ENCODE measurements at regions not wholly inside any gene's neighbourhood (a gene's known extent, or its start where the extent isn't known, plus 50 kb on each side); places are given as distances from the start of the nearest gene placed in this dataset.

DNA sequence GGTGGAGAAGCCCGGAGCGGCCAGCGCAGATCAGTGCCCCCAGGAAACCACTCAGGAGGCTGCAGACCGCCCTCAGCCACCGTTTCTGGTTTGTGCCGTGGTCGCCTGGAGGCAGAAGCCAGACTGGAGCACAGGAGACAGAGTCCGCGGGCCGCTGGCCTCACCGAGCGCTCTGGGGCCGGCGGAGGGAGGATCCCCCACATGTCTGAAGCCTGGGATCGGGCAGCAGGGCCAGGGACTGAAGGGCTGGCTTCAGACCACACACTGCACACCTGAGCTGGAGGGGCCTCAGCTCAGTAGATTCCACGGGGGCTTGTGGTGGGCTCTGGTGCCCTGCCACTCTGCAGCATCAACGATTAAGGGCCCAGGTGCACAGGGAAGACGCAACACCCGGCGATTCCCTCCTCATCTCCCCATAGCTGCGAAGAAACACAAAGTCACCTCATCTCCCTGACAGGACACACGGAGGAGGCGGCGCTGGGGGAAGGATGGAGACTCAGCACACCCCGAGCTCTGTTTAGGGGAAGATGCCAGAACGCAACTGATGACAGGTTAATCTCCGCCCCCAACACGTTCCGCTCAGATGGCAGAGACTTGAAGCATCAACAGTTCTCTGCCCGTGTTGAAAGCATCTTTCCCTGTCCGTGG, 408.1 kb downstream of the GALR1 start:
- DNase-seq (ENCODE audit: low read depth in 3 of 3) = no peak

DNA sequence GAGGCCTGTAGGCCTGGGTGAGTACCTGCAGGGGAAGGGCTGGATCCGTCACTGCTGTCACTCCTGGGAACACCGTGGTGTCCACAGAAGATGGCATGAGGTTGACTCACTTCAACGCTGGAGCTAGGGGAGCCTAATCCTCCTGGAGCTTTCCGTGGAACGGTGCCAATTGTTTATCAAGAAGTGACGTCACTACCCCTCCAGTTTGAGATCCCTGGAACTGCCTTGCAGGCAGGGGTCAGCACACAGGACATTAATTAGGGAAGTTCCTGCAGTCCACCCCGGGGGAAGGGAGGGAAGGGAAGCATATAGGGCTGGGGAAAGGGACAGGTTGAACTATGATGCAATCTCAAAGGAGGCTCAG, 408.6 kb downstream of the GALR1 start:
- DNase-seq (ENCODE audit: low read depth in 3 of 3) = no peak

DNA sequence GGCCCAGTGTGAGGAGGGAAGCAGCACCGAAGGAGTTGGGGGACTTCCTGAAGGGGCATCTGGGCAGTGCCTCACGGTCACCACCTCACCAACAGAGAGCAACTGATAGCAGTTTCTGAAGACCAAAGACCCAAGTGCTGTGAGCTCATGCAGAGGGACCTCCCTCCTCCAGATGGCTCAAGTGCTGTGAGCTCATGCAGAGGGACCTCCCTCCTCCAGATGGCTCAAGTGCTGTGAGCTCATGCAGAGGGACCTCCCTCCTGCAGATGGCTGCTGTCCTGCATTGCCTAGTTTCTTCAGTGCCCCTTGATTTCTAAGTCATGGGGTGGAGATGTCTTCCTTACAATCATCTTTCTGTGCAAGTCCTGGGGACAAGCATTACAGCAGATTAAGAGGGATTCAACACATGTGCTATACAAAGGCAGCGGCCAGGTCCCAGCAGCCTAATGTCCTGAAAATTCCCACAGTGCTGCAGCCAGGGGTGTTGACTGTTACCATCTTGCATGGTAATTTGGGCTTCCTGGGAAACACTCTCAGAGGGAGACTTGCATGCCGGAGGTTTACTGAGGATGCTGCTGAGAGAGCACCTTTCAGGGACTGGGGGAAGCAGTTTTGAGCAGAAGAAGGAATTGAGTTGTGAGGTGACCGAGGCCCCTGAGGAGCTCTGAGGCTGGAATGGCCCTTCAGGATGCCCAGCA, 409.3 kb downstream of the GALR1 start:
- DNase-seq (ENCODE audit: low read depth in 3 of 3) = no peak

DNA sequence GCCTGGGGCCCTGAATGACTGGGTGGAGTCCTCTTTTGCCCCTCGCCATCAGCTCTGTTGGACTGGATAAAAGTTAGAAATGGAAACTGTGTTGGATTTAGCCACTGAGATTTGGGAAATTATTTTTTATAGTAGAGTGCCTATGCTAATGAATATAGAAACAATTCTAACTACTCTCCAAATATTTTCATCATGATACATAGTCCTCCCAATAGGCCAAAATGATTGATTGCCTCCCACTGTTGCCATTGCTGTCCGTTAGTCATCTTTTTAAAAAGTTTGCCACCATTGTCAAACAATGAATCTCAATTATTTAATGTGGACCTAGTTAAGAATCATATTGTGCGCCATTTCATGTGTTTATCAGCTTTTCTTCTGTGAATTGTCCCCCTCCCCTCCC, 417.0 kb downstream of the GALR1 start:
- no peak for DNase-seq (ENCODE audit: low read depth in 3 of 3)

DNA sequence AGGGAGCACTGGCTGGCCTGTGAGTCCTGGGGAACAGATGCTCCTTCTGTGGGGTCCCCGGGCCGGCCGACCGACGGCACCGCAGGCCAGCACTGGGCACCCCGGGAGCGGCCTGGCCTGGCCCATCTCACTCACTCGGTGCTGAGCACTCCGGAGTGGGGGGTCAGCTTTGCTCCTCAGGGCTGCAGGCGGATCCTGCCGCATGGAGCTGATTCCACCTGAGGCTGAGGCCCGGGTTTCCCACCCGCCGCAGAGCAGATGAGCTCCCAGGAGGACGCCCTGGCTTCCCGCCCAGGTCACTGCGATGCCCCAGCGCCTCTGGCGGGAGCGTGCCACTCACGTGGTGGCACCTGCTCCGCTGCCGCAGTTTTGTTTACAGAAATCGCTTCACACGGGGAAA, 418.6 kb downstream of the GALR1 start:
- DNase-seq (ENCODE audit: low read depth in 3 of 3) = no peak

DNA sequence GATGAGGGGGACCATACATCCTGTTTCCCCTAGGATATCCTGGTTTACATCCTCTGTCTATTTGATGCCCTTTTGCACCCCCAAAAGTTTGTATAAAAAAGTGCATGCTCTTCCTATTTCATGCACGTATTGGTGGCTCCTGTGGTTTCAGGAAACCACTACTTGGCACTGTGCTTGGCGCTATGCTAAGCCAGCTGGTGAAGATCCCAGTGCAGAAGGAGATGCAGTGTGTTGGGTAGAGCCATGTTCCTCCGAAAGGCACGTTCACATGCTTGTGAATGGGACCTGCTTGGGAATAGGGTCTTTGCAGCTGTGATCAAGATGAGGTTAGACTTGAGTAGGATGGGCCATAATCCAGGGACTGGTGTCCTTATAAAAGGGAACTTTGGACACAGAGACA, 419.7 kb downstream of the GALR1 start:
- no peak for DNase-seq (ENCODE audit: low read depth in 3 of 3)

DNA sequence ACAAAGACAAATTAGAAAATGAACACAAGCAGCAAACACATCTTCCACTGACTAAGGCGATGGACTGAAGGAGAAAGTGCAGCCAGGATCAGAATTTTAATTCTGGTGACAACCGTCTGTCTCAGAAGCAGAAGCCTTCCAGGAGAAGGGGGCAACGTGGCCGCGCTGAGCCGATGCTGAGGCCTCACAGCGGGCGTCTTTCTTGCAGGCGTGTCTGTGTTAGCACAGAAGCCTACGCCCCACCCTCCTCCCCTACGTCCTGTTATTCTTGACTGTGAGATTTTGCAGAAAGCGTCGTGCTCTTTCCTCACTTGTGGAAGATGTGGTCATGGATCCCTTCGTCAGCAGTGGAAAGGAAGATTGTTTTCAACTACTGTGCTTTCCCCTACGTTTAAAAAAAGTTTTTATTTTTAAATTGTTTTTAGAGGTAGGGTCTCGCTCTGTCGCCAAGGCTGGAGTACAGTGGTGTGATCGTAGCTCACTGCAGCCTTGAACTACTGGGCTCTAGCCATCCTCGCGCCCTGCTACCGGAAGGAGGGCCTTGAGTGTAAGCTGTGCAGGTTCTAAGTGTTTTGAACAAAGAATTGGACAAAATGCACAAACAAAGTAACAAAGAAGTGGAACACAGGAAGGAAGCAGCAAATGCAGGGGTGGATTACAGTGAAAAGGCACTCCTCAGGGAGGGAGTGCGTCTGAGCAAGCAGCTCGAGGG, 422.0 kb downstream of the GALR1 start:
- no peak for DNase-seq (ENCODE audit: low read depth in 3 of 3)

DNA sequence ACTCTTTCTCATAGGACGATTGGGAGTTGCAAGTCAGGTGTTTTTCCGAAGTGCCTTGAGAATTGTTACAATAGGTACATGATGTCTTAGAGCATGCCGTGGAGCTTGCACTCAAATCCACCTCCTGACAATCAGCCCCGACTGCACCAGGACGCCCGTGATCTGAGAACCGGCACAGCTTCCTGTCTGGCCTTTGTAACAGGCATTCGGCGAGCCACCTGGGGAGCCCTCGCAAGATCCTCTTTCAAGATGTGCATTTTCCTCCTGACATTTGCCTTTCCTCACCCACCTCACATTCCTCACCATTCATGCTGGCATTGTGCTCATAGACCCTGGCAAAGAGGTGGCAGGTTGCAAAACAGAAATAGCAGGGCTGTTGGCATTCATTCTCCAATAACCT, 427.3 kb downstream of the GALR1 start:
- DNase-seq (ENCODE audit: low read depth in 3 of 3) = no peak

DNA sequence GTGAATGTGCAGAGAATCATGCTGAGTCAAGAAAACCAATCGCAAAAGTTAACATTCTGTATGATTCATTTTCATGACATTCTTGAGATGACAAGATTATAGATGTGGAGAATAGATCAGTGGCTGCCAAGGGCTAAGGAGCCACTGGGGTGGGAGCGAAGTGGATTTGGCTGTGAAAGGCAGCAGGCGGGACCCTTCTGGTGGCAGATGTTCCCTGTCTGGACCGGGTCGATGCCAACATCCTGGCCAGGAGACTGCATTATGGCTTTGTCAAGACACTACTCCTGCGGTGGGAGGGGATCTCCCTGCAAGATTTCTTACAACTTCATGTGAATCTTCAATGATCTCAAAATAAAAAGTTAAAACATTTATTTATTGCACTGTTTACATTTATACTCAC, 427.9 kb downstream of the GALR1 start:
- no peak for DNase-seq (ENCODE audit: low read depth in 3 of 3)

DNA sequence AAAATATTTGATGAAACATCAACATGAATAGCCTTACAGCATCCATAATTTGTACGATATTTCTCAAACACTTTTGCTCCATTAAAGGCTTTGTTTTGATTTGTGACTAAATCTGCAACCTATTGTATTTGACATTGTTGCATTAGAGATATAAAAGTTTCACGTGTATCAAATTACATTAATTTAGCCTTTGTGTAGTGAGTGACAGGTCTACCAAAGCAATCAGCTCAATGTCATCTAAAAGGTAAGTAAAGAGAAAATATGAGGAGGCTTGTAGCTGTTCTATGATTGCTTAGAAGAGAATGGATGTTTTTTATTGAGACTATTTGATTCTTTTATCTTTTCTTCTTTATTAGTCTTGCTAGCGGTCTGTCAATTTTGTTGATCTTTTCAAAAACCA, 430.2 kb downstream of the GALR1 start:
- DNase-seq (ENCODE audit: low read depth in 3 of 3) = no peak

DNA sequence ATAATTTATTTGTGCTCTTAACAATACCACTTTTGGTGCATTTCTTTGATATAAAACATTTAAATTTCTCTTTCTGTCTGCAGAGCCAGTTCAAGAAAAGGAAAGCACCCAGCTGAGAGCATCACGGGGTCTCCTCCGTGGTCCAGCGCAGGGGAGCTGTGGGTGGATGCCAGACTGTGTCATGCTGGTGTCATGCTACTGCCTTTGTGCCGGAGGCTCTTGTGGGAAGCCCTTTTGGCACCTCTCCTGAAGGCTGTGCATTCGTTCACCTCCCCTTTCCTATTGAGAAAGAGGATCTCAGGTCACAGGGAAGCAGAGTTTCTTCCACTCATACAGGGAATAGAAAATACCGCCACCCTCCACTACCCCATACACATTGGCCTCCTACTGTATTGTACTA, 450.4 kb downstream of the GALR1 start:
- no peak for DNase-seq (ENCODE audit: low read depth in 3 of 3)

DNA sequence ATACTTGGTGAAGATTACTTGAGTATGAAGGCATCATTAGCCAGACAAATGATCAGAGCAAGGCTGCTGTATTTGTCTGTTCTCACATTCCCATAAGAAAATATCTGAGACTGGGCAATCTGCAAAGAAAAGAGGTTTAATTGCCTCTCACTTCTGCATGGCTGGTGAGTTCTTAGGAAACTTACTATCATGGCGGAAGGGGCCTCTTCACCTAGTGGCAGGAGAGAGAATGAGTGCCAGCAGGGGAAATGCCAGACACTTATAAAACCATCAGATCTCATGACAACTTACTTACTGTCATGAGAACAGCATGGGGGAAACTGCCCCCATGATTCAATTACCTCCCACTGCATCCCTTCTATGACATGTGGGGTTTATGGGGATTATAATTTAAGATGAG, 452.3 kb downstream of the GALR1 start:
- no peak for DNase-seq (ENCODE audit: low read depth in 3 of 3)

DNA sequence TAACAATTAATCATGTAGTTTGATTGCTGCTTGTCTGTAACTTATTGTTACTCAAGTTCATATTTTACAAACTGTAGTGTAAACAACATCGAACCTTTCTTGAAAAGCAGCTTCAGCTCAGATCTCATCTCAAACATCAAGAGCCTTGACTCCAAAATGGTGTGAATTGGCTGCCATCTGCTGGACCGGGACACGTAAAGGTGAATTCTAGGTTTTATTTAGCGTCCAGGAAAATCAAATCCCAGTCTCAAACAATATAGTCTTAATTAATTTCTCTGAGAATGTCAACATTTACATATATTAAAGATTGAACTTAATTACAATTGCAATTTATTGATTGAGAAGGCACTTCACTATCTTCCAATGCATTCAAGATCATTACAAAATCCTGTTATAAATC, 453.0 kb downstream of the GALR1 start:
- DNase-seq (ENCODE audit: low read depth in 3 of 3) = no peak

DNA sequence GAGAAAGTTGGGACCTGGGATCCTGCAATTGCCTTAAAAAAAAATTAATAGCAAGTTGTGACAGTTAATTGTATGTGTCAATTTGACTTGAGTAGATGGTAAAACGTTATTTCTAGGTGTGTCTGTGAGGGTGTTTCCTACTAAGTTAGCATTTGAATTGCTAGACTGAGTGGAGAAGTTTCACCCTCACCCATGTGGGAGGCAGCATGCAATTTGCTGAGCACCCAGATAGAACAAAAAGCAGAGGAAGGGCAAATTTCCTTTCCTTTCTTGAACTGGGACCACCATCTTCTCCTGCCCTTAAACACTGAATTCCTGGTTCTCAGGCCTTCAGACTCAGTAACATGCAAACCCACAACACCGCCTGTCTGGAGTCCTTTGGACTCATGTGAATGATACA, 455.7 kb downstream of the GALR1 start:
- DNase-seq (ENCODE audit: low read depth in 3 of 3) = no peak

DNA sequence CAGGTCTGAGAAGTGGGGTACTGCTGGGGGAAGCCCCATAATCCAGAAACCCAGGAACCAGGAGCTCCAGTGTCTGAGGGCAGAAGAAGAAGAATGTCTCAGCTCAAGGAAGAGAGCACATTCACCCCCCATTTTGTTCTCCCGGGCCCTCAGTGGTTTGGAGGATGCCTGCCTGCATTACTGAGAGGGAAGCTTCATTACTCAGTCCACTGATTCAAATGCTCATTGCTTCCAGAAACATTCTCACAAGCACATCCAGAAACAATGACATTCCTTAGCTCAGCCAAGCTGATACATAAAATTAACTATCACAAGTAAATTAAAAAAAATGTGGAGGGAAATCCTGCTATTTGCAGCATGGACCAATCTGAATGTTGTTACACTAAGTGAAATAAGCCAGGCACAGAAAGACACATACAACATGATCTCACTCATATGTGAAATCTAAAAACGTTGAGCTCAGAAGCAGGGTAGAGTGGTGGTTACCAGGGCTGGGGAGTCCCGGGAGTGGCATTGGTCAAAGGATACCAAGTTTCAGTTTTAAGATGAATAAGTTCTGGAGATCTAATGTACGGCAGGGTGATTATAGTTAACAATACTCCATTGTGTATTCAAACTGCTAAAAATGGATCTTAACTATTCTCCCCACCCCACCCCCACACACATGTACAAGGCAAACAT, 459.3 kb downstream of the GALR1 start:
- no peak for DNase-seq (ENCODE audit: low read depth in 3 of 3)

DNA sequence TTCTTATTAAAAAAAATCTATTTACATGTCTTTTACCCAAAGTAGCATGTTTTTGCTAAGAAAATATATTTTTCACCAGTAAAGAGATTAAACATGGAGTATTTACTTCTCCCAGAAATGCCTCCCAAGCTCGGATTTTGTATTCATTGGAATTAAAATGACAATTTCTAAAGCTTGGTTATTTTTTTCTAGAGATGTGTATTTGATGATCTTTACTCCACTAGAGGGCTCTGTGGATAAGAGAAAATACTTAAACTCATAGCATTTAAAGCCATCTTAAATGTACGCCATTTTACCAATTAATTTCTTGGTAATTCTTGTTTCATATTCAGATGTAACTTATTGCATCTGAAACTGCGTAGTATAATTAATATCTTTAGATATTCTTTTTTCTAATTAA, 461.4 kb downstream of the GALR1 start:
- DNase-seq (ENCODE audit: low read depth in 3 of 3) = no peak

DNA sequence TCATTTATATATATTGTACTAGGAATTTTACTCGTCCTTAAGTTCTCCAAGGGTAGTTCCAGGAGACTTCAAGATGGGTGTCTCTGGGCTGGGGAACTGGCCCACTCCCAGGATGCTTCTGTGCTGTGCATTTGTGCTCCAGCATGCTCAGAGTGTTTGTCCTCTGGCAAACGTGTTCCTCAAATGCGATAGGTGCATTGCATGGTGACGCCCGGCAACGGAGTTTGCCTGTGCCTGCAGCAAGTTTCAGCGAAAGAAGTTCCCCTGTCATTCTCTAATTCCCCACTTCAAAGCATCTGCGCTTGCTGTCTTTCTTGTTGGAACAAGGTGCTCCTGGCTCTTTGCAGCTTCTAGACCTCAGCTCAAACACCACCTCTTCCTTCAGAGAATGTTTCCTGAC, 465.1 kb downstream of the GALR1 start:
- DNase-seq (ENCODE audit: low read depth in 3 of 3) = no peak

DNA sequence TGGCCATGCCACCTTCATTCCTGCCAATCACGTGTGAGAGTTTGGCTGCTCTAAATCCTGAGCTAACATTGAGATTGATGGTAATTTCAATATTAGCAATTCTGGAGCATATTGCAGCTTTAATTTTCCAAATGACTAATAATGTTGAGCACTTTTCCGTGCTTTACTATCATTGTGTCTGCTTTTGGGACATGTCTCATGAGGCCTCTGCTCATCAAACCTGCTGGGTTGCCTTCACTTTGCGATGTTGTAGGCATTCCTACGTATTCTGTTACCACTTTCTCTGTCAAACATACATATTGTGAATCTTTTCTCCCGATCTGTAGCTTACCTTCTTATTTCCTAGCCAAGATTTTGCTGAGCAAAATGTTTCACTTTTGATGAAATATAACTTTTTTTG, 466.6 kb downstream of the GALR1 start:
- DNase-seq (ENCODE audit: low read depth in 3 of 3) = no peak

DNA sequence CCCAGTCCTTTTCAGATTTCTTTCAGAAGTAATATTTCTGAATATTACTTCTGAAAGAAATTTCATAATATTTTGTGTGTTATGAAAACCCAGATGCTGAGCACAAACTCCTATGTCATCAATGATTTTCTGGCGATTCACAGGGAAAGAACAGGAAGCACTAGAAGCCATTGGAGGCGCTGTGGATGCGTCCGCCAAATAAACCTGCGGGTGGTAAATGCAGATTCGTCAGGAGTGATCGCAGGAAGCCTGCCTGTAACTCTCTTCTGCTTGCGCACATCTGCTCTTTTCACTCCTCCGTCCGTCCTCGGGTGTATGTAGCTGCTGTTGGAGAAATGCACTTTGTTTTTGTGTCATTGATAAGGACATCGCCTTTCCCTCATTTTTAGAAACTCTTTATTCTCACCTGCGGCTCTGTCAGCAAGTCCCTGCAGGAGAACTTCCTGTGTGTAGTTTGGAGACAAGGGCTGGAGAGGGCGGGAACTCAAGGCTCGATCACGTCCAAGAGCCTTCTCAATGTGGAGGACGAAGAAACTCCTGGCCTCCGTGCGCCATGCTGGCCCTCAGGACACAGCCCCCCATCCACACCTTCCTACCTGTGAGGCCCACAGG, 483.8 kb downstream of the GALR1 start:
- no peak for DNase-seq (ENCODE audit: low read depth in 3 of 3)

DNA sequence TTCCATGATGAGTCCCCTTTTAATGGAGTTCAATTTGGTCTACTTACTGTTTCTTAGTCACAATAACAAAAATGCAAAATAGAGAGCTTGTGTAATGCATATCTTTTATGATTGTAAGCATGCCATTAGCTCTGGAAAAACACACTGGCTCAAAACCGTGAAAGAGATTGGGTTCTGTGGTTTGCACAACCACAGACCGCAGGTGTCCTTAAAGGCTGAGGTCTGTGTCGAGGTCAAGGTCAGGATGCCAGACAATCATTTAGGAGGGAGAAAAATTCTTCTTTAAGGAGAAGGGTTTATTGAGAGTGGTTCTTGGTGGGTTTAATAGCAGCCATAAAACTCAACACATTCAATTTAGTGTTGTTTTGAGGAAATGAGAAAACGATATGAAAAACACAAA, 487.2 kb downstream of the GALR1 start:
- no peak for DNase-seq (ENCODE audit: low read depth in 3 of 3)

DNA sequence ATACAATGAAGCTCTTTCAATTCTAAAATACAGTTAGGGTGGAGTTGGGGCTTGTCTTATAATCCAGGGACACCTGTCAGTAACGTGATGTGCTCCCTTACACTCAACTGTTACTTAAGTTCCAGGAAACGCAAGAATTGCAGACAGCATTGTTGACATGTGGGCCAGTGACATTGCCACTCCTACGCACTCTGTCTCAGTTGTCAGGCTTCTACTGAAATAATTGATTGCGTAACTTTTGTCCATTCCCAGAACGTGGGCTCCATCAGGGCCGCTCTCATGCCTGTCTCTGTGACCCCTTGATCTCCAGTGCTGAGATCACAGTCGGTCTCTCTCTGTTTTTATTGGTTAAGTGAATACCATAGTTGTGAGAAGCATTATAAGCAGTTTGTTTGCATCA, 487.8 kb downstream of the GALR1 start:
- DNase-seq (ENCODE audit: low read depth in 3 of 3) = no peak

DNA sequence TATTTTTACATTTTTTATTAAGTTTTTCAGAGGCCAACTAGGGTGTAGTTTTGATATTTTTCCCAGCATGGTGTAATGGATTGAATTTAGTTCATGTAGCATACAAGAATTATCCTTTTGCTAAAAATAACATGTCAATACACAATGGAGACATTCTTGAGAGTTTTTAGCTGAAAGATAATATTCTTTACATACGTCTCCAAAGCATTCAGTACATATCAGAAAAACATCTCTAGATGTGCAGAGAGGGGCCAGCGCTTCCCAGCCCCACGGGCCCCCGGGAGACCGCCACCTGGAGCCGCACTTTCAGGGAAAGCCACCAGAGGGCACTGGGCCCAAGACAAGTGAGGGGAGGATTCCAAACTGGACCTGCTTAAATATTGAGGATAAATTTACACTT, 499.4 kb downstream of the GALR1 start:
- DNase-seq (ENCODE audit: low read depth in 3 of 3) = no peak

Data from stimulated activated CD4-positive, alpha-beta T cell treated with anti-CD3 and anti-CD28 coated beads, TNF-alpha, amount 100 ng/mL, for 24 hours (primary cell).